Keratinocyte (primary cell): ENCODE measurements at regions not wholly inside any gene's neighbourhood (a gene's known extent, or its start where the extent isn't known, plus 50 kb on each side); places are given as distances from the start of the nearest gene placed in this dataset.

Experiments
- EZH2 ChIP-seq: IDR thresholded peaks from one replicate; pipeline ENCODE4 v1.6.1; 2012; ENCODE audit warnings: inconsistent platforms, mild to moderate bottlenecking, low read length, moderate library complexity
- TF ChIP-seq, protein P1 (sequence below), 3 experiments: IDR thresholded peaks in 1 of 3; conservative IDR thresholded peaks in 1 of 3; optimal IDR thresholded peaks in 1 of 3; 2 replicates in 2 of 3; 3 replicates in 1 of 3; pipeline versions ENCODE3 to v1.5.1; 2011; ENCODE audit warnings: low read length in 3 of 3, mild to moderate bottlenecking in 3 of 3, moderate library complexity in 2 of 3, control low read depth in 1 of 3, inconsistent platforms in 1 of 3; ENCODE audit not compliant: insufficient read depth in 2 of 3; ENCODE audit errors: extremely low read depth in 1 of 3

DNA sequence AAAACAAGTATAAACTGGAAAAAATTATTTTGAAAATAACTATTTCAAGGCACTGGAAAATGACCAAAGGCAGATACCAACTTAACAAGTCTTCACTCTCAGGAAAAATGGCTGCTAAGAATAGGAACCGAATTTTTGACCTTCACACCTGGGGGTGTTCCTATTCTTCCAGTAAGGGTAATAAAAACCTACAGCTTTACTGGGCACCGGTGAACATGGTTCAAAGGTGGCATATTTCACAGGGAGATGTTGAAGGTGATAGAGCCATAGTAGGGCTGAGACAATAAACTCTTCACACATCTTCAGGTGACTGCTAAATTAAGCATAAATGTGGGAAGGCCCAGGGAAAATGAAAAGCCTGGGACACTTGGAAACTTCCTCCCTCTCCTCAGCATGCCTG, 65.4 kb upstream of the IFFO2 start:
- TF ChIP-seq, protein P1, sequence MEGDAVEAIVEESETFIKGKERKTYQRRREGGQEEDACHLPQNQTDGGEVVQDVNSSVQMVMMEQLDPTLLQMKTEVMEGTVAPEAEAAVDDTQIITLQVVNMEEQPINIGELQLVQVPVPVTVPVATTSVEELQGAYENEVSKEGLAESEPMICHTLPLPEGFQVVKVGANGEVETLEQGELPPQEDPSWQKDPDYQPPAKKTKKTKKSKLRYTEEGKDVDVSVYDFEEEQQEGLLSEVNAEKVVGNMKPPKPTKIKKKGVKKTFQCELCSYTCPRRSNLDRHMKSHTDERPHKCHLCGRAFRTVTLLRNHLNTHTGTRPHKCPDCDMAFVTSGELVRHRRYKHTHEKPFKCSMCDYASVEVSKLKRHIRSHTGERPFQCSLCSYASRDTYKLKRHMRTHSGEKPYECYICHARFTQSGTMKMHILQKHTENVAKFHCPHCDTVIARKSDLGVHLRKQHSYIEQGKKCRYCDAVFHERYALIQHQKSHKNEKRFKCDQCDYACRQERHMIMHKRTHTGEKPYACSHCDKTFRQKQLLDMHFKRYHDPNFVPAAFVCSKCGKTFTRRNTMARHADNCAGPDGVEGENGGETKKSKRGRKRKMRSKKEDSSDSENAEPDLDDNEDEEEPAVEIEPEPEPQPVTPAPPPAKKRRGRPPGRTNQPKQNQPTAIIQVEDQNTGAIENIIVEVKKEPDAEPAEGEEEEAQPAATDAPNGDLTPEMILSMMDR (optimal IDR thresholded peaks at IDR 0.05 in 1 of 3, IDR thresholded peaks at IDR 0.05 in 1 of 3, conservative IDR thresholded peaks at IDR 0.05 in 1 of 3; ENCODE audit: extremely low read depth in 1 of 3, insufficient read depth in 2 of 3, low read length in 3 of 3): no peak
- TF ChIP-seq EZH2: no peak
